Bronchial epithelial cell (primary cell): ENCODE measurements at regions not wholly inside any gene's neighbourhood (a gene's known extent, or its start where the extent isn't known, plus 50 kb on each side); places are given as distances from the start of the nearest gene placed in this dataset.

Source experiments
- DNase-seq: peaks from one replicate; pipeline ENCODE4 v3.0.0-alpha.2; 2010; ENCODE audit warnings: low read depth
- FAIRE-seq: peaks from 2 replicates; lab custom pipeline; 2011; peaks lifted over from hg19 to GRCh38; lab: Jason Lieb, UNC
- H3K27me3 ChIP-seq: 2 replicates; pipeline ENCODE4 v1.5.1; 2011; ENCODE audit warnings: low read length; ENCODE audit not compliant: control insufficient read depth, insufficient read depth
- H3K36me3 ChIP-seq: 2 replicates; pipeline ENCODE4 v1.5.1; 2011; ENCODE audit warnings: low read length; ENCODE audit not compliant: control insufficient read depth, insufficient read depth
- H3K4me3 ChIP-seq: 2 replicates; pipeline ENCODE4 v1.5.1; 2011; ENCODE audit warnings: mild to moderate bottlenecking, low read depth, low read length, control low read depth
- TF ChIP-seq, protein P1 (sequence below): IDR thresholded peaks from 2 replicates; pipeline ENCODE4 v1.5.1; 2011; ENCODE audit warnings: mild to moderate bottlenecking, moderate library complexity, low read length, control low read depth, inconsistent platforms; ENCODE audit not compliant: insufficient read depth, severe bottlenecking

DNA sequence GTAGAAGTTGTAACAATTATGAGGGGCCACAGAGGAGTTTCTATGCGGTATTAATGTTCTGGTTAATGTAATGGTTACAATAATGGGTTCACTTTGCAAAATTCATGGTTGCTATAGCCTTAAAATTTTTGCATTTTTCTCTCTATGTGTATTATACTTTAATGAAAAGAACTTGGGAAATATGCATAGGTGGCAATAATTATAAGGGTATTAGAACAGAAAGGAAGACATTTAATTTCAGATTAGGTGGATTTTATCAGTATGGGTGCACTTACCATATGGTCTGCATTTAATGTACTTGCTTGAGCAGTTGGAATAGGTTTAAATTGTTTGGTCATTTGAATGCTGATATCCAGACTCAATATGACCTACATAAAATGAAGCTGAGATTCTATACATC, 161.6 kb upstream of the TACR1 start:
- DNase-seq (no peak), FAIRE-seq (no peak)
- Histone ChIP-seq H3K27me3 (no peaks in the 10 kb centered on the region), H3K36me3 (no peaks in the 10 kb centered on the region), H3K4me3 (no peak overlapping the region)
- TF ChIP-seq, protein P1, sequence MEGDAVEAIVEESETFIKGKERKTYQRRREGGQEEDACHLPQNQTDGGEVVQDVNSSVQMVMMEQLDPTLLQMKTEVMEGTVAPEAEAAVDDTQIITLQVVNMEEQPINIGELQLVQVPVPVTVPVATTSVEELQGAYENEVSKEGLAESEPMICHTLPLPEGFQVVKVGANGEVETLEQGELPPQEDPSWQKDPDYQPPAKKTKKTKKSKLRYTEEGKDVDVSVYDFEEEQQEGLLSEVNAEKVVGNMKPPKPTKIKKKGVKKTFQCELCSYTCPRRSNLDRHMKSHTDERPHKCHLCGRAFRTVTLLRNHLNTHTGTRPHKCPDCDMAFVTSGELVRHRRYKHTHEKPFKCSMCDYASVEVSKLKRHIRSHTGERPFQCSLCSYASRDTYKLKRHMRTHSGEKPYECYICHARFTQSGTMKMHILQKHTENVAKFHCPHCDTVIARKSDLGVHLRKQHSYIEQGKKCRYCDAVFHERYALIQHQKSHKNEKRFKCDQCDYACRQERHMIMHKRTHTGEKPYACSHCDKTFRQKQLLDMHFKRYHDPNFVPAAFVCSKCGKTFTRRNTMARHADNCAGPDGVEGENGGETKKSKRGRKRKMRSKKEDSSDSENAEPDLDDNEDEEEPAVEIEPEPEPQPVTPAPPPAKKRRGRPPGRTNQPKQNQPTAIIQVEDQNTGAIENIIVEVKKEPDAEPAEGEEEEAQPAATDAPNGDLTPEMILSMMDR: no peak

DNA sequence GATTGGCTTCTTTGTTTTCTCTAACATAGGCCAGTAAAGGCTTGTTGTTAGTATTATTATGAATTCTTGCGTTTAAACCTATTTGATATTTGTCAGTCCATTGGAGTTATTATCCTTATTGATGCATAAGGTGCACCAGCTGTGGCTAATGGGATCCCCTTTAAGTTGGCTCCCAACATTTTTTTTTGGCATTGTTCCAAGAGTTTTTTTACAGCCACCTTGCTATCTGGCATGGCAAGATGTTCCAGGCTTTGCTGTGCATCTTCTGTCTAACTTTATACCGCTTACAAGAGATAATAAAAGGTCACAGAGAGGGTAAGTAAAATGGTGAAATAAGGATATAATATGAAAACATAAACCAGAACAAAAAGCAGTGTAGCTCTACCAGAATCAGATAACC, 157.5 kb upstream of the TACR1 start:
- DNase-seq: no peak
- no peak overlapping the region for H3K4me3 ChIP-seq
- H3K36me3 ChIP-seq: no peaks in the 10 kb centered on the region
- H3K27me3 ChIP-seq: peaks cover 1% of the 10 kb centered on the region
- FAIRE-seq: no peak
- TF ChIP-seq, protein P1: no peak

DNA sequence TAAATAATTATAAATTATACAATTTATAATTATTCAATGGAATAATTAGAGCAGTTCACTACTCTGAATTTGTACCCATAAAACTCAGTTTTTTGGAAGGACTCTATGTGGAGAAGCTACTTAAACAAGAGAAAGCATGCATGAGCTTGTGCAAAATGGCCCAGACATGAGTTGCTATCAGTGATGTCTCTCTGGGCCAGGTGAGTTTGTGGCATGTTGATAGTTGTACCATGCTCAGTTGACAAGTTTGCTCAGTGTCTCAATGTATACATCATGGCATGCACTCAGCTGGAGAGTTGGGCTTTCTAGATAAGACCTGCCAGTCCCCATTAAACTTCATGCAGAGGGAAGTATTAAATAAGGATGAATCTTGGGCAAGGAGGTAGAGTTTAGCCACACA, 153.8 kb upstream of the TACR1 start:
- no peak for FAIRE-seq
- TF ChIP-seq, protein P1: no peak
- Histone ChIP-seq H3K27me3 (peaks cover 1% of the 10 kb centered on the region), H3K36me3 (no peaks in the 10 kb centered on the region), H3K4me3 (no peak overlapping the region)
- DNase-seq: peak; percentile 59

DNA sequence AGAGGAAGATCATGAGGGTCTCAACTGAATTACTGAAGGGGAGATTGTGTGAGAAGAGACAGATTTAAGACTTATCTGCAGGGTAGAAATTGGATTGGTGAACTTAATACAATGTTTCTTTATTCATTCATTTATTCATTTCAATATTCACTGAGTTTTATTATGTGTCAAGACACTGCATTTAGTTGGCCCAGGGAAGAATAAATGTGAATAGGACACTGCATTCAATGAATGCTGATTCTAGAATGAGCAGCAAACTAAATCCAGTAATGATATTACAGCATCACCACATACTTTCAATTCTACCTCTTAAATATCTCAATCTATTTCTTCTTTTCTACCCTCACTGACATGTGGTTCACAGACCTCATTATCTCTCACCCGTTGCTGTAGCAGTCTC, 149.0 kb upstream of the TACR1 start:
- Histone ChIP-seq H3K4me3 (no peak overlapping the region), H3K36me3 (no peaks in the 10 kb centered on the region), H3K27me3 (peaks cover 2% of the 10 kb centered on the region)
- TF ChIP-seq, protein P1: no peak
- DNase-seq: no peak
- FAIRE-seq: no peak

DNA sequence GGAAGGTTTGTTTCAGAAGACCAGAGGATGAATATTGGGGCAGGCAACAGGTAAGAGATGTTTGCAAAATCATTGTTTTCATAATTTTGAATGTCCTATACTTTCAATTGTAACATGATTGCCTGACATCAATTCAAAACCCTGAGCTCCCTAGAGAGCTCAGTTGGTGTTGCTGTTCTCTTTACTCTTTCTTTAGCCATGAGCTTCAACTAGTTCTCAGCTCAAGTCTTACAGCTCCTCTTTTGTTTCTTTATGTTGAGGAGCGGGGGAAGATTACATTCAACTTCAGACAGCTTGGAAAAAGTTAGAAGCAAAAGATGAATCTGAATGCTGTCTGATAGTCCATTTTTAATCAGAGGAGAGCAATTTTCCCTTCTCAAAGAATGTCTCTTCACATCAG, 144.8 kb upstream of the TACR1 start:
- TF ChIP-seq, protein P1: no peak
- no peaks in the 10 kb centered on the region for H3K36me3 ChIP-seq
- FAIRE-seq: no peak
- H3K4me3 ChIP-seq: no peak overlapping the region
- H3K27me3 ChIP-seq: peaks cover 2% of the 10 kb centered on the region
- DNase-seq: no peak

DNA sequence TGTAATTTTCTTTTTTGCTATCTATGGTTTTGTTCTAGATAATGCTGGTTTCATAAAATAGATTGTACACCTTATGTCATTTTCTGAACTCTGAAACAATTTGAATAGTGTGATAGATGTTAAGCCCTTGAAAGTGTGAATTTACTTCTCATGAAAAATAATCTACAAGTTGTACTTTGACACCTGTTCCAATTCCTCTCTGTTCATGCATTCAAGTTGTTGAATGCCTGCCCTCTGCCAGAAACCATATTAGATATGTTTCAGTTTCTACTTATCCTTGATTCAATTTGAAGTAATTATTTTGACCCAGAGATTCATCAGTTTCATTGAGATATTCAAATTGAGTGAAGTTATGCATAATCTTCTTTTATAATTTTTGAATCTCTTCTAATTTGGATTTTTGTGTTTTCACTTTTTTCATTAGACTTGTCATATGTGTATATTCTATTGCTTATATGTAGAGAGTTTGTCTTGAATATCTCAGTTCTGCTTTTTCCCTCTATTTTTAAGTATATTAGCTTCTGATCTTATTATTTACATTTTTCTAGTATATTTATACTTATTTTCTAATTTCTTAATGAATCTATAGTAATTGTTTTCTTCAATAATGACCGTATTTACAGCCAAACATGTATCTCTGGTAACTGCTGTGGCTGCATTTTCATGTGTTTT, 143.3 kb upstream of the TACR1 start:
- DNase-seq (no peak), FAIRE-seq (no peak)
- Histone ChIP-seq H3K36me3 (no peaks in the 10 kb centered on the region), H3K27me3 (peaks cover 2% of the 10 kb centered on the region), H3K4me3 (no peak overlapping the region)
- TF ChIP-seq, protein P1: no peak
